Activated naive CD4-positive, alpha-beta T cell treated with Interleukin-2 at 50 U/mL for 16 hours (primary cell): ENCODE measurements at regions not wholly inside any gene's neighbourhood (a gene's known extent, or its start where the extent isn't known, plus 50 kb on each side); places are given as distances from the start of the nearest gene placed in this dataset.
"Not testable (repeated sequence)": the region's sequence is repeated elsewhere in the genome, so short reads cannot be mapped to it uniquely, and the experiment has no call there.

Experiments used
- DNase-seq: peaks from one replicate; pipeline ENCODE4 v3.0.0-alpha.2; 2020

DNA sequence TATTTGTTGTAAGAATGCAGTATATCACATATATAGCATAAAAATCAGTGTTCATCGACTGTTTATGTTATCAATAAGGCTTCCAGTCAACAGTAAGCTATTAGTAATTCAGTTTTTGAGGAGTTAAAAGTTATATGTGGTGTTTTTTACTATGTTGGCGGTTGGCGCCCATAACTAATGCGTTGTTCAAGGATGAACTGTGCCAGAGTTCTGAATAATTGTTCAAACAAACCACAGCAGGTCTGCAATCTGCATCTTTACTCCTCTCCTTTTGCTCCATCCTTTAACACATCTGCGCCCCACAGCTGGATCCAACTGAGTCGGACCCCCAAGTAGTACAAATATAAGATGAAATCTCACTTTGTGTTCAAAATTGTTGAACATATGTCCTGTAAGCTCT is 836.1 kb downstream of the LTN1 start:
- DNase-seq = no peak

DNA sequence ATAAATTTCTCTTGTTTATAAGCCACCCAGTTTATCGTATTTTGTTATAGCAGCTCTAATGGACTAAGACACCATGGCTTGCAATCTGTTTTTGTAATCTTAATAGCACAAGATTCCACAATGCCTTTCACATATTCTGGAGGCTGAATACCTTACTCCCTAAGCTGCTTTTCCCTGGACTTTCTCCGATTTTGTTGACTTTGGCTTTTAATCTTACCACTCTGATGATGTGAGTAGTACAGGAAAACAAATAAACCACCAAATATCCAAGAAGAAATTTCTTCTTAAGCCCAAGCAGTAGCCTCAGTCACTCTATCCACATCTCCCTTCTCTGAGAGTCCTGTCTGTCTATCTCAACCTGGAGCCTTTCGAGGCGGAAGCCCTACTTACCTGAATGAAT is 838.6 kb downstream of the LTN1 start:
- no peak for DNase-seq

DNA sequence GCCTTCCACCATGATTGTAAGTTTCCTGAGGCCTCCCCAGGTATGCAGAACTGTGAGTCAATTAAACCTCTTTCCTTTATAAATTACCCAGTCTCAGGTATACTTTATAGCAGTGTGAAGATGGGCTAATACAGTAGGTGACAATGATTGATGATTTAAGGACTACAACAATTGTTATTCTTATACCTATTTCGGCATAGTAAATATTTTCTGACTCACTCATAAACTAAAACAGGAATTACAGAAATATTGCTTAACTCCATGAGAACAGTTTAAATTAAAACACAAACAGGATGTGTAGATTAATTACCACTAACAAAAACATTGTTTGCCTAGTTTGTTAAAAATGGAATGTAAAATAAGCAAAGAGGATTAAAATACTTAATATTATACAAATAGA is 839.9 kb downstream of the LTN1 start:
- no peak for DNase-seq

DNA sequence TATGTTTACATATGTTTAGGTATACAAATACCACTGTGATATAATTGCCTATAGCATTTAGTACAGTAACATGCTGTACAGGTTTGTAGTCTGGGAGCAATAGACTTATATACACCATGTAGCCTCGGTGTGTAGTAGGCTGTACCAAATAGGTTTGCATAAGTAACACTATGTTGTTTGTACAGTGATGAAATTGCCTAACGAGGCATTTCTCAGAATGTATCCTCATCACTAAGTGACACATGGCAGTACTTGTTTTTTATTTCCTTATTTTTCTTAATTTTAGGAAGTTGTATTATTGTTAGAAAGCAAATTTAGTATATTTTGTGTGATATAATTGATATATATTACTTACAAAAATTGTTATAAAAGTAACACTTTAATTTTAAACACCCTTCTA is 840.9 kb downstream of the LTN1 start:
- DNase-seq = no peak

DNA sequence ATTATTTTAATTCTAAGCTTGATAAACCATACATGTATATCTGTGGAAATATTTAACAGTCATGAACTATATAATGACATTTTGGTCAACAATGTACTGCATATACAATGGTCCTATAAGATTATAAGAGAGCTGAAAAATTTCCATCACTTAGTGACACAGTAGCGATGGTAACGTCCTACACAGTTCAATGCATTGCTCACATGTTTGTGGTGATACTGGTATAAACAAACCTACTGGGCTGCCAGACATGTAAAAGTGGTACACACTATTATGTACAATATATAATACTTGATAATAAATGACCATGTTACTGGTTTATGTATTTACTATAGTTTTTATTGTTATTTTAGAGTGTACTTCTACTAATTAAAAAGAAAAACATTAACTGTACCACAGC is 841.9 kb downstream of the LTN1 start:
- no peak for DNase-seq

DNA sequence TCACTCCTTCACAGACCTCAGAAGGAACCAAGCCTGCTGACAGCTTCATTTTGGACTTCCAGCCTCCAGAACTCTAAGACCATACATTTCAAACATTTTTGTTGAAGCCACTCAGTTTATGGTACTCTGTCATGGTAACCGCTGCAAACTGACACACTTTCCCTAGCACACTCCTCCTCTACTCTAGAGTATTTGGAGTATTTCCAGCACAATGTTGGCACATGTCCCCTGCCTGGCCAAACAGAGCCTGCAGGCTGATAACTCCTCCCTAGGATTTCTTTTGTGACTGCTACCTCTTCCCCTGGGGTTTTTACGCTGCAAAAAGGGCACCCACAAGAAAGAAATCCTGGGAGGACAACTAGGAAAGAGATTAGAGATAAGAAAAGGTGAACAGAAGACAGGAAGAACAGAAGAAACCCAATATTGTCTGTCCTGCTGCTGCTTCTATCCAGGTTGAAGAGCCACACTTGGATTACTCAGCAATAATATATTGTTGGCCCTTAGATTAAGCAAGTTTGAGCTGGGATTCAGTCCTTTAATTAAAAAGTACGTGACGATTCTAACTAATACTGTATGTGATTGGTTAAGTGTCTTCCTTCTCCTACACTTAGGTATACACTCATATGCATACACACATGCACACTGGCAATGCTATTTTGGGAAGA is 844.1 kb downstream of the LTN1 start:
- no peak for DNase-seq

DNA sequence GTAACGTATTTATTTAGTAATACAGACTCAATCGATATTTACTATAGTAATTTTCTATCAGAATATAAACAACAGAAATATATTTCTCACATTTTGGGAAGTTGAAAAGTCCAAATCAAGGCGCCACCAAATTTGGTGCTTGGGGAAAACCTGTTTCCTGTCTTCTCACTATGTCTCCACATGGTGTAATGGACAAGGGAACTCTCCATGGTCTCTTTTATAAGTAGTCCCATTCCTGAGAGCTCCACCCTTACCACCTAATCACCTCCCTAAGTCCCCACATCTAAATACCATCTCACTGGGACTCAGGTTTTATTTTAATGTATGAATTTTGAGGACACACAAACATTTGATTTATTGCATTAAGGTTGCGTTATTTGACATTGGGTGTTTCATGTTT is 848.0 kb downstream of the LTN1 start:
- no peak for DNase-seq

DNA sequence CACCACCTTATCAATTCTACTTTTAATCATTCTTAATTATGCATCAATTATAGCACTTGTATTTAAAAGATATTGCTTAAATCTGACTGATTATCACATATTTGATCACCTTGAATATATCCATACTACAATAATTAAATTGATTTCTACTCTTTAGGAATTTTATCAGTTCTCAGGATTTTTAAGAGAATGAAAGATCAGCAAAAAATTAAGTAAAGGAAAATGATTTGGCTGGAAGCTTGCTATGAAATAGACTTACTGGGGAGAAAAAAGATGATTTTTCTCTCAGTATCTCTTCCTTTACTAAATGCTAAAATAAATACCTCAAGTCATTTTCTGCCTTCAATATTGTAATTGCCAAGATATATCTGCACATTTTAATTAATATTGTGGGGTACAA is 848.6 kb downstream of the LTN1 start:
- DNase-seq = no peak

DNA sequence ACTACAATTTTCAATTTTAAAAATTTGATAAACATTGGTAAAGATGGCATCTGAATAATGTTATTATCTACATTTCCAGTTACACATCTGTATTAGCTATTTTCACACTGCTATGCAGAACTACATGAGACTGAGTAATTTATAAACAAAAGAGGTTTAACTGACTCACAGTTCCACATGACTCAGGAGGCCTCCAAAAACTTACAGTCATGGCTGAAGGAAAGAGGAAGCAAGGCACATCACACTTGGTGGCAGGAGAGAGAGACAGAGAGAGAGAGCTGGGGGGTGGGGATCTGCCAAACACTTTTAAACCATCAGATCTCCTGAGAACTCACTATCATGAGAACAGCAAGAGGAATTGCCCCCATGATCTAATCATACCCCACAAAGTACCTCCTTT is 850.0 kb downstream of the LTN1 start:
- no peak for DNase-seq

DNA sequence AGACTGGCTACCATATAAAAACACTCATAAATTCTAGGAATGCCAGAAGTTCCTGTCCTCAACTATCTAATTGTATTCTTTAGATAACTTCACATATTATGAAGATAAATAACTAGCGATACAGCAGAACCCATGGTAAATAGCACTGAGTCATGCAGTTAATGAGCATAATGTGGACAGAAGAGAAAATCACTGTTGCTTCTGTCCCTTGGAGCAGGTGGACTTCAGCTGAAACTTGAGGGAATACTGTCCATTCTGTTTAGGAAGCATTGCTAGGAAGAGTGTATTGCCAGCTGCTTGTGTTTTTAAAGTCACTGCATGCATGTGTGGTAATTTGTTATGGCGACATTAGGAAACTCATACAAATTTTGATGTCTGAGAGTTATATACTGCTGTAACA is 854.4 kb downstream of the LTN1 start:
- DNase-seq = no peak

DNA sequence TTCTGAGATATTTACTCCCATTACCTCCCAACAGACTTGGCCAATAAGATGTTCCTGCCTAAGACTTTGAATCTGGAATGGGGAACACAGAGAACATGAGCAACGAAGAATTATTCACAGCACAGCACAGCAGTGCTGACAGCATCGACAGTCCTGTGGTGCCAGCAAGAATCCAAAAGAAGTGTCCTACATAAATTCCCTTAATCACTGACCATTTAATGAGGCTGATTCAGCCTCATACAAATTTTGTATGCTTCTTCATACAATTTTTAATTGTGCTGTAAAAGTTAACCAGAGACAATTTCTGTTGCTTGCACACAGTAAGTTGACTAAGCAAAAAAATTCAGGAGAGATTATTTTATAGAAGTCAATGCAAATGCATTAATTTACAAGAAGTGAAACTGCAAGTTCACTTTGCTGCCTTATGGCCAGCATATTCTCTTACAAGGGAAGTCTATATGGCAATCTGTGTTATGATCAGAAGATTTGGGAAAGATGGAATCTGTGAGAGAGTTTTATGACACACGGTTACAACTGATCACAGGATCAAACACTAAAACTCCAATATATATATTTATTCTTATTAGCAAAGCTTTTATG is 855.9 kb downstream of the LTN1 start:
- DNase-seq = no peak

DNA sequence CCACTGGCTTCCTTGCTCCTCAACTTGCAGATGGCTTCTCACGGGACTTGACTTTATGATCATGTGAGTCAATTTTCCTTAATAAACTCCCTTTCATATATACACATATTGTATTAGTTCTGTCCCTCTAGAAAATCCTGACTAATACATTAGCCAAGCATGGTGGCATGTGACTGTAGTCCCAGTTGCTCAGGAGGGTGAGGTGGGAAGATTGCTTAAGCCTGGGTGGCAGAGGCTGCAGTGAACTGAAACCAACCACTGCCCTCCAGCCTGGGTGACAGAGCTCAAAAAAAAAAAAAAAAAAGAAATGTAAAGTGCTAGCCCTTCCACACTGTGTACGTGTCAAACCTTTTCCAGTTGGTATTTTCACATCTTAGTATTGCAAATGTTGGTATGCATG is 857.0 kb downstream of the LTN1 start:
- DNase-seq = no peak

DNA sequence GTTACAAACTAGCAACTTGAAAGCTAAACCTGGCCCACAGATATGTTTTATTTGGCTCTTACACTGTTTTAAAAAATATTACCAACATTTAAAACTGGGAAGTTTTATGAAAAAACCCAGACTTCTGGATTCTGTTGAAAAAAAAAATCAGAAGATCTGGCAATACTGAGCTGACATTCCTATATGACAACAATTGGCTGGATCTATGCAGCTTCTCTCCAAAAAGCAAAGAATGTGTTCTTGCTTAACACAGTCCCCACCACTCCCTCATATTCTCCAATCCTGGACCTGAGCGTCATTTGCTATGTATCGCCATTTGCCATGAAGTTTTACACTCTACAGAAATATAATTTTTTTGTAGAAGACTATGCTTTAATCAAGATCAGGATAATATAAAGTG is 859.6 kb downstream of the LTN1 start:
- no peak for DNase-seq

DNA sequence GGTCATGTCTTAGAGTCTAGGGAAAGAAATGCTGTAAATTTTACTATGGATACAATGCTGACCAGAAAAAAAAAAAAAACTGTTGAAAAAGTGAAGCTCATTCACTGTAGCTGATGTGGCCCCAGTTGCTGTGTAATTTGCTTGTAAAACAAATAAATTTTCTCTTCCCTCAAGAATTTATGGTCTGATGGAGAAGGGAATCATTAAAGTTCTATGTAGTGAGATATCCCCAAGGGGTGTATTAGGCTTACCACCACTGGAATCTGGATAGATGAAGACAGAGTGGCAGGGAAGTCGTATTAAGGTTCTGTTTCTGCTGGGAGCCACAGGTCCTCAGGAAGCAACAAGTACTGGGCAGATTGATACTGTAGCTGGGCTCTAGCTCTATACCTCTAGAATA is 860.0 kb downstream of the LTN1 start:
- no peak for DNase-seq

DNA sequence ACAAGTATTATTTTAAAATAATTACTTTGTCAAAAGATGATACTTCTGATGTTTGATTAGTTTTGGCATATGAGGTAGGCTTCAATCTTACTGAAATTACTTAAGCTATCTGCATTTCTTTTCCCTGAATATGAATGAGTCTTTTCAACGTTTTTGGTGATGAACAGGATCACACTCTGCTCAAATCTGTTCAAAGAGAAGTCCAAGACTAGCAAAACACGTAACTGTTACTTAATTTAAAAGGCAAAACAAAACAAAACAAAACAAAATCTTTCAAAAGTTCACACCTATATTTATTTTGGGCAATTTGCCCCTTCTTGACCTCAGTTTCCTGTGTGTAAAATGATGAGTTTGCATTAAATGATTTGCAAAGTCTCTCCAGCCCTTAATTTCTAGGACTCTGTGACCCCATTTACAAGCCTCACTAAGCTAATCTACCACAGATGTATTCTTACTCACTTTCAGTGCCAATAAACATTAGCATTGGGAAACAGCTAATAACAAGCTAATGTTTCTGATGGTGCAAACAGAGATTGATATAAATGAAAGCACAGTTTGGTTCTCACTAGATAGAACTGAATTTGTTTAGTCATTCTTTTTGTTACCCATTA is 865.4 kb downstream of the LTN1 start:
- DNase-seq = no peak

DNA sequence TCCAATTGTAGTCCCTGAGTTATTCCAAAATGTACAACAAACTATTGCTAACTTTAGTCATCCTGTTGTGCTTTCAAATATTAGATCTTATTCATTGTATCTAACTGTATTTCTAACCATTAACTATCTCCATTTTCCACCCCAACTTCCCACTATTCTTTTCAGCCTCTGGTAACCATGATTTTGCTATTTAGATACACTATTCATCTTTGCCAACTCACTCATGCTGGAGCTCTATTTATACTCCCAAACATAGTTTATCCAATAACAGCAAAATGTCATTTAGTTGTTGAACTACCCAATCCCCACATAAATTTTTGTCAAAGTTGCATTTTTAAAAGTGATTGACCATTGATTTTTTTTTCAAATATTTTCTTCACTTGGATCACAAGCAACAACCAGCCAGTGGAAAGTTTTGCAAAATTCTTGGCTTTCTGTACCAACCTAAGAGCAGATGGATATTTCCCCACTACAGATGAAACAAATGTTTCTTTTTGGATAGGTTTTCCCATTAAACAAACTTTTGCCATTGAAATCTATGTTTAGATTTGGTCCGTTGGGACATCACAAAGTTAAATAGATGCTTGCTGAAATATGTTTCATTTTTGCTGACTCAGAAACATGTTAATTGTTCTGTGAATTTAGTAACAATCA is 866.0 kb downstream of the LTN1 start:
- DNase-seq = no peak

DNA sequence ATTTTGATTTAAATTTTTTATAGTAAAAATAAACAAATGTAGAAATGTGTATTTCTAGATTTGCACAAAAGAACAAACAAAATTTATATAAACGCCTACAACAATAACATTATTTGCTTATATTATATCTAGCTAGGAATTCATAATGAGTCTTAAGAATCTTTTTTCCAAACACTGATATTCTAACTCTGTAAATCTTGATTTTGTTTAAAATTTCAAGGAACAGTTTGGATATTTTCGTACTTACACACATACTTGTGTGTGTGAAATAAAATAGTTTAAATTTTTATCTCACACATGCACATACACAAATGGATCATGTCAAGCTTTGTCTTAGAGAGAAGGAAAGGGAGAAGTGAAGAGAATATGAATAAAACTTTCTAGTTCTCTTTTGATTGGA is 868.1 kb downstream of the LTN1 start:
- DNase-seq = no peak

DNA sequence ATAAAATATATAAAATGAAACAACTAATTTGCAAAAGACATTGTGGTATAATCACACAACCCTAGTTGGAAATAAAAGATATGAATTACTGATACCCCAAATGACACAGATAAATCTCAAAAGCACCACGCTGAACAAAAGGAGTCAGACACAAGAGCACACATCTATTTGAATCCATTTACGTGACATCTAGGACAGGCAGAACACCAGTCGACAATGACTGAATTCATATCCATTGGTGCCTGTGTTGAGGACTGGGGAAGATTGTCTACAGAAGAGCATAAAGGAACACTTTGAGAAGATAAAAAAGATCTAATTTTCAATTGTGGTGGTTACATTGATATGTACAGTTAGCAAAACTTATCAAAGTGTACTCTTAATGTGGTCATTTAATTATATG is 874.1 kb downstream of the LTN1 start:
- no peak for DNase-seq

DNA sequence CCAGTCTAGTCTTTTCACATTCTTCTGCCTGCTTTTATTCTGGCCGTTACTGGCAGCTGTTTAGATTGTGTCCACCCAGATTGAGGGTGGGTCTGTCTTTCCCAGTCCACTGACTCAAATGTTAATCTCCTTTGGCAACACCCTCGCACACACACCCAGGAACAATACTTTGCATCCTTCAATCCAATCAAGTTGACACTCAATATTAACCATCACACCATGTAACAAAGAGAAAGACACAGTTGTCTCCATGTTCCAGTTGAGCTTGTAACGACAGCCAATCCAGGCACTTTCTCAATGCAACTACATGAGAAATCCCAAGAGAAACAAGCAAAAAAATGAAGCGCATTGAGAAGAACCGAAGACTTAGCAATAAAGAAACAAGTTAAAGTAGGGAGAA is 877.7 kb downstream of the LTN1 start:
- DNase-seq = not testable (repeated sequence)

DNA sequence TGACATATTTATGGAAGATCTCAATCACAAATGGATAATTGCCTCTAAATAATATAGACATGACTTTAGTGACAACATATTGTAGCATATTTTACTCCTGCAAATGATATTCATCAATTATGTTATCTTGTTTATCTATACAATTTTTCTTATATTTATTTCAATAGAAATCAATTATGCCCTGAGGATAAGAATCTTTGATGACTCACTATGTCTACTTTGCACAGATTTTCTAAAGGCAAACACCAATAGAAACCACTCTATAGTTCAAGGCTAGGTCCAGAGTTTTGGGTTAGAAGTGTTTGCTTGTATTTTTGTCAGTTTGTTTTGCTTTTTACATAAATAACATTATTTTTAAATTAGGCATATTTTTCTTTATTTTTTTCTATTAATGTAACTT is 879.0 kb downstream of the LTN1 start:
- no peak for DNase-seq

DNA sequence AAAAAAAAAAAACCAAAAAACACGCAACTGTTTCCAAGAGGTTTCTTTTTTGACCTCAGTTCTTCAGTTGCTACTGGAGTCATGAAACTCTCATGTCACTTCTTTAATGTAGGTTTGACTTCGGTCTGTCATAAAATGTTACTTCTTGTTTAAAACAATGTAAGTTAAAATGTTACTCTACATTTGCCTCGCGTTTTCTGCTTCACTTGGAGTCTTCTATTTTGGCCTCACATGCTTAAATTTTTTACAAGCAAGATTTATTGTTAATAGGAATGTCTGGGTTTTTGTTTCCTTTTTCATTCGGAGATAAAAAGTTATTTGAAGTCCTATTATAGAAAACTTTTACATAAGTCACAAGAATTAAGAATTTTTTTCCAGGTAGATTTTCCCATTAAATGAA is 880.2 kb downstream of the LTN1 start:
- DNase-seq = no peak

DNA sequence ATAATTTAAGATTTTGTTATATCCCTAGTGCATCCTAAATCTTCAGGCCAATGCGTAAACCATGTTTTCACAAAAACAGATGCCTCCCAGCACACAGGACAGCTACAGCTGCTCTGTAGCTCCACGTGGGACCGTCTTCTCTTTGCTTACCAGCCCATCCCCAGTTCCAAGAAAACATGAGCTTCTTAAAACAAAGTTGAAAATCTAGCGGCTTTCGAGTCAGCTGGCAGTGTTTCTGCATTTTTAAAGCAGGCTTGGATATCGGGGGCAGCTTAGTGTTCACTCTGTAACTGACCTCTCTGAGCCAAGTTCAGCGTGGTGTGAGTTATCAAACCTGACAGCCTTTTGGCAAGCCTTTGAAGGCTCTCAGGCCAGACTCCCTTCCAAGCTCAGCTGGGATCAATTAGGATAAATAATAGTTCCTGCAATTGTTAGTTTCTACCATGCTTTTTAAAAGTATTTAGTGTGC is 881.5 kb downstream of the LTN1 start:
- DNase-seq = no peak

DNA sequence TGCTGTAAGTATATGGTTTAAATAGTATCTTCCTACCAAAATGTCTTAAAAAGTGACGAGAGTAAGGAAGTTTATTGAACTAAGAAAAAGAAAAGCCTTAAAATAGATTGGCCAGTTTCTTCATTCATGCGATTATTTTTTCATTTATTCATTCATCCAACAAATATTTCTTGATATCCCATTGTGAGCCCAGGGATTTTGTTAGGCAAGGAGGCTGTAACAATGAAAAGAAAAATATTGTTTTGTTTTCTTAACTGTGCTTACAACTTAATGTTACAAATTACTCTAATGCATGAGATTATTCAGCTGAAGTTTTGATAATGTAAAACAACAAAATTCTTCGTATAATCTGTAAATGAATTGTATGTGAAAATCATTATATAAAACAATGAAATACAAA is 882.0 kb downstream of the LTN1 start:
- no peak for DNase-seq

DNA sequence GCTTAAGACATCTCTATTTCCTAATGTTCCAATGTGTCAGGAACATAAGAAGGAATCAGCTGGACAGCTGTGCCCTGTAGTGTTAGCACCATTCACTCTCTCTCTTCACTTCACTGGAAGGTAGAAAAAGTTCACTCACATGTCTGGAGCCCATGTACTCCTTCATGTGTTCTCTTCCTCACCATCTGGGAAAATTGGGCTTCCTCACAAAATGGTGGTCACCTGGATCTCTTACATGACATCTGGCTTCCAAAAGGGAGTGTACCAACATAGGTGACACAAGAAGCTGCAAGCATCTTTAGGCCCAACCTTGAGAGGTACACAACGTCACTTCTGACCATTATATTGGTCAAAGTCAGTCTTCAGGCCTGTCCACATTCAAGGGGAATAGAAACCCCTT is 882.6 kb downstream of the LTN1 start:
- no peak for DNase-seq
